ENCODE measurements at regions not wholly inside any gene's neighbourhood (a gene's known extent, or its start where the extent isn't known, plus 50 kb on each side); places are given as distances from the start of the nearest gene placed in this dataset.

DNA sequence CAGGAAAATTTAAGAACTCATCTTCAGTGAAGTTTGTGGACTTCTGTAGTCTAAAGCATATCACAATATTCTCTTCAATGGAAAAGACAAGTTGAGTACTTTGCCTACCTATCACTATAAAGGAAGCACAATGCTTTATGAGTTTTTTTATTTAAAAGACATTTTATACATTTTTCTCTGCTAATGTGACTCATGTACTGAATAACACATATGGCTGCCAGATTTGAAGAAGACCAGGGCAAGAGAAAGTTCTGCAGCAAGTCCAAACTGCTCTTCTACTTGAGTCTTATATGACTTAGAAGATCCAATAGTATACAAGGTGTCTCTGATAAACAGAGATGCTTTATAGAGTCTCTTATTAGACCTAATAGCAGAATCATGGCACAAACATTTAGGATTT is 978.4 kb downstream of the TLE4 start:
- TF ChIP-seq, protein P1, sequence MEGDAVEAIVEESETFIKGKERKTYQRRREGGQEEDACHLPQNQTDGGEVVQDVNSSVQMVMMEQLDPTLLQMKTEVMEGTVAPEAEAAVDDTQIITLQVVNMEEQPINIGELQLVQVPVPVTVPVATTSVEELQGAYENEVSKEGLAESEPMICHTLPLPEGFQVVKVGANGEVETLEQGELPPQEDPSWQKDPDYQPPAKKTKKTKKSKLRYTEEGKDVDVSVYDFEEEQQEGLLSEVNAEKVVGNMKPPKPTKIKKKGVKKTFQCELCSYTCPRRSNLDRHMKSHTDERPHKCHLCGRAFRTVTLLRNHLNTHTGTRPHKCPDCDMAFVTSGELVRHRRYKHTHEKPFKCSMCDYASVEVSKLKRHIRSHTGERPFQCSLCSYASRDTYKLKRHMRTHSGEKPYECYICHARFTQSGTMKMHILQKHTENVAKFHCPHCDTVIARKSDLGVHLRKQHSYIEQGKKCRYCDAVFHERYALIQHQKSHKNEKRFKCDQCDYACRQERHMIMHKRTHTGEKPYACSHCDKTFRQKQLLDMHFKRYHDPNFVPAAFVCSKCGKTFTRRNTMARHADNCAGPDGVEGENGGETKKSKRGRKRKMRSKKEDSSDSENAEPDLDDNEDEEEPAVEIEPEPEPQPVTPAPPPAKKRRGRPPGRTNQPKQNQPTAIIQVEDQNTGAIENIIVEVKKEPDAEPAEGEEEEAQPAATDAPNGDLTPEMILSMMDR (IDR thresholded peaks at IDR 0.05) = no peak
- no peak for TF ChIP-seq POLR2A (IDR thresholded peaks at IDR 0.05)

All from adrenal gland (tissue), 5 donors.